A549 (cell line): ENCODE measurements at regions not wholly inside any gene's neighbourhood (a gene's known extent, or its start where the extent isn't known, plus 50 kb on each side); places are given as distances from the start of the nearest gene placed in this dataset.
A peak's percentile ranks its signal among the peaks of the same experiment; 100 is the strongest.
"Not testable (repeated sequence)": the region's sequence is repeated elsewhere in the genome, so short reads cannot be mapped to it uniquely, and the experiment has no call there.

Source experiments
- ATAC-seq, 2 experiments: fragments of 200-7000 bp in 1 of 2; fragments of >200 bp in 1 of 2; cut with Nextera tagmentation in 1 of 2; cut with Tn5 transposase in 1 of 2; 3 replicates each; pipeline versions ENCODE4 v1.8.0 to v1.9.1; 2018 to 2020; ENCODE audit warnings: mild to moderate bottlenecking in 1 of 2, moderate library complexity in 1 of 2
- CTCF ChIA-PET: fragments of 300-600 bp; sonication (Branson Sonifier 250); formaldehyde crosslinking; extraction: SDS; loops from one replicate; lab custom pipeline; 2021; ENCODE audit warnings: antibody characterized with exemption, inconsistent platforms; lab: Yijun Ruan, JAX
- POLR2A ChIA-PET: fragments of 350-600 bp; formaldehyde crosslinking; extraction: SDS; loops from one replicate; lab custom pipeline; 2021; ENCODE audit warnings: antibody characterized with exemption, inconsistent platforms; lab: Yijun Ruan, JAX
- DNase-seq, 2 experiments: peaks; one replicate each; pipeline versions ENCODE4 v3.0.0 to v3.0.0-alpha.2; 2011 to 2016; ENCODE audit warnings: low read depth in 1 of 2, low spot score in 1 of 2
- FAIRE-seq: peaks from 2 replicates; lab custom pipeline; 2011; peaks lifted over from hg19 to GRCh38; lab: Jason Lieb, UNC
- H3K27ac ChIP-seq, 2 experiments: fragments of >200 bp; sonication (Bioruptor Twin); formaldehyde crosslinking; 3 replicates each; pipeline ENCODE4 v1.5.1; 2016 to 2017
- H3K4me1 ChIP-seq: fragments of >200 bp; sonication (Bioruptor Twin); formaldehyde crosslinking; 3 replicates; pipeline ENCODE4 v1.6.1; 2016
- H3K4me2 ChIP-seq: fragments of >200 bp; sonication (Bioruptor Twin); formaldehyde crosslinking; 3 replicates; pipeline ENCODE4 v1.6.1; 2016
- H3K4me3 ChIP-seq: fragments of >200 bp; sonication (Bioruptor Twin); formaldehyde crosslinking; 3 replicates; pipeline ENCODE4 v1.5.1; 2016
- H3K9me3 ChIP-seq: fragments of >200 bp; sonication (Bioruptor Twin); formaldehyde crosslinking; 3 replicates; pipeline ENCODE4 v1.6.1; 2016
- CBX2 ChIP-seq: fragments of 200-600 bp; sonication (generic); IDR thresholded peaks from 2 replicates; pipeline ENCODE4 v1.6.1; 2016; ENCODE audit warnings: low read depth, mild to moderate bottlenecking, borderline replicate concordance
- CEBPB ChIP-seq, 2 experiments: fragments of >200 bp in 1 of 2; sonication (Bioruptor Twin) in 1 of 2; formaldehyde crosslinking in 1 of 2; IDR thresholded peaks; 2 replicates each; pipeline ENCODE4 v1.6.1; 2012 to 2016
- CTCF ChIP-seq: fragments of >200 bp; sonication (Bioruptor Twin); formaldehyde crosslinking; IDR thresholded peaks from 3 replicates; pipeline ENCODE4 v1.5.1; 2016
- HOXB13 ChIP-seq: fragments of 250-450 bp; sonication (Bioruptor Pico); IDR thresholded peaks from 2 replicates; pipeline ENCODE4 v1.5.0; 2020; ENCODE audit warnings: low read depth, mild to moderate bottlenecking, moderate library complexity
- HOXB5 ChIP-seq: fragments of 250-450 bp; sonication (Bioruptor Pico); IDR thresholded peaks from 2 replicates; pipeline ENCODE4 v1.5.0; 2020; ENCODE audit warnings: mild to moderate bottlenecking, moderate library complexity
- MYC ChIP-seq: IDR thresholded peaks from 2 replicates; pipeline ENCODE4 v1.6.1; 2012; ENCODE audit warnings: mild to moderate bottlenecking, inconsistent platforms, low read length, improper control_type of control experiment, borderline replicate concordance
- POLR2A ChIP-seq: IDR thresholded peaks from 2 replicates; pipeline ENCODE4 v1.6.1; 2012; ENCODE audit warnings: mild to moderate bottlenecking, low read length
- RAD21 ChIP-seq, 2 experiments: fragments of >200 bp in 1 of 2; sonication (Bioruptor Twin) in 1 of 2; formaldehyde crosslinking in 1 of 2; IDR thresholded peaks in 1 of 2; conservative IDR thresholded peaks in 1 of 2; 2 replicates in 1 of 2; 3 replicates in 1 of 2; pipeline ENCODE4 v1.6.1; 2012 to 2018; ENCODE audit warnings: inconsistent platforms in 1 of 2
- RNF2 ChIP-seq: fragments of 200-600 bp; sonication (generic); IDR thresholded peaks from 2 replicates; pipeline ENCODE4 v1.6.1; 2016; ENCODE audit warnings: low read depth, mild to moderate bottlenecking, antibody characterized with exemption, moderate library complexity, borderline replicate concordance
- SMC3 ChIP-seq: fragments of >200 bp; sonication (Bioruptor Twin); formaldehyde crosslinking; IDR thresholded peaks from 3 replicates; pipeline ENCODE4 v1.6.1; 2018; ENCODE audit warnings: inconsistent platforms
- SREBF2 ChIP-seq: fragments of 450-650 bp; IDR thresholded peaks from 2 replicates; pipeline ENCODE4 v1.6.1; 2014; ENCODE audit warnings: mild to moderate bottlenecking, moderate library complexity
- TP53 ChIP-seq: fragments of 250-450 bp; sonication (Bioruptor Pico); IDR thresholded peaks from 2 replicates; pipeline ENCODE4 v1.5.0; 2021; ENCODE audit warnings: mild to moderate bottlenecking, moderate library complexity
- ZFP36 ChIP-seq: fragments of 450-650 bp; IDR thresholded peaks from 2 replicates; pipeline ENCODE4 v1.6.1; 2014; ENCODE audit warnings: borderline replicate concordance; ENCODE audit not compliant: partially characterized antibody
- ZSCAN20 ChIP-seq: fragments of 250-450 bp; sonication (Bioruptor Pico); IDR thresholded peaks from 2 replicates; pipeline ENCODE4 v1.8.0; 2022; ENCODE audit warnings: mild to moderate bottlenecking, moderate library complexity
- WGBS: methylation state at CpG from one replicate; pipeline ENCODE4 v1.1.6; 2017; ENCODE audit errors: missing lambda C conversion rate; 5-methylcytosine and 5-hydroxymethylcytosine counted together

GRCh38 chr16:85243308-85243707 is 131.0 kb upstream of the CIBAR2 start:
- 81% methylated on average over 12 of the region's 12 CpGs for WGBS
- Histone ChIP-seq H3K27ac (no peak overlapping the region), H3K4me3 (no peak overlapping the region), H3K4me2 (no peak overlapping the region), H3K4me1 (no peaks in the 10 kb centered on the region), H3K9me3 (no peaks in the 10 kb centered on the region)
- ChIA-PET CTCF (interaction anchor here (1.0 to 13.2 kb wide), 4 partner anchors 12 to 128 kb away, joined by 3 to 155 read pairs (median 9); no protein-coding TSS in a partner anchor), POLR2A (no interaction called here)
- no peak for ATAC-seq
- no peak for TF ChIP-seq SREBF2
- TF ChIP-seq RAD21 (conservative IDR thresholded peaks at IDR 0.05 in 1 of 2, IDR thresholded peaks at IDR 0.05 in 1 of 2) = no peak
- TF ChIP-seq ZFP36 = no peak
- no peak for TF ChIP-seq HOXB5
- TF ChIP-seq HOXB13 = no peak
- no peak for TF ChIP-seq CEBPB (IDR thresholded peaks at IDR 0.05)
- no peak for TF ChIP-seq POLR2A
- TF ChIP-seq CTCF = no peak
- DNase-seq = no peak
- FAIRE-seq = no peak

- H3K4me3 ChIP-seq, H3K9me3 ChIP-seq, H3K4me2 ChIP-seq, FAIRE-seq, DNase-seq, POLR2A ChIA-PET, ATAC-seq, H3K4me1 ChIP-seq, H3K27ac ChIP-seq: not testable (repeated sequence)
- CTCF ChIA-PET = interaction anchor here (1.0 to 13.2 kb wide), 23 partner anchors 8 to 258 kb away, joined by 3 to 155 read pairs (median 5); no protein-coding TSS in a partner anchor
- WGBS = 82% methylated on average over 8 of the region's 8 CpGs
Observed at GRCh38 chr16:85244452-85244851, 132.2 kb upstream of the CIBAR2 start.

- Histone ChIP-seq H3K4me3 (no peak overlapping the region), H3K4me2 (peak overlapping the region; percentile 39), H3K9me3 (no peaks in the 10 kb centered on the region), H3K27ac (no peak overlapping the region), H3K4me1 (no peaks in the 10 kb centered on the region)
- TF ChIP-seq CEBPB (IDR thresholded peaks at IDR 0.05) = no peak
- TF ChIP-seq RAD21 (conservative IDR thresholded peaks at IDR 0.05 in 1 of 2, IDR thresholded peaks at IDR 0.05 in 1 of 2) = peak; percentile 59 to 67
- TF ChIP-seq CTCF = peak; percentile 73
- peak; percentile 60 for TF ChIP-seq SMC3
- 21% methylated on average over 21 of the region's 24 CpGs for WGBS
- DNase-seq (peak; percentile 69), FAIRE-seq (no peak), ATAC-seq (peak; percentile 72 to 89)
- ChIA-PET CTCF (interaction anchor here (0.6 to 13.2 kb wide), 48 partner anchors 8 to 746 kb away, joined by 3 to 155 read pairs (median 4); partner anchors contain the start of gene CIBAR2), POLR2A (no interaction called here)
Observed at GRCh38 chr16:85245307-85246172, 133.3 kb upstream of the CIBAR2 start.

GRCh38 chr16:85246473-85246872 is 134.2 kb upstream of the CIBAR2 start:
- CTCF ChIA-PET = interaction anchor here (0.6 to 13.2 kb wide), 14 partner anchors 9 to 745 kb away, joined by 3 to 155 read pairs (median 6); no protein-coding TSS in a partner anchor
- POLR2A ChIA-PET = interaction anchor here (0.6 kb wide), 1 partner anchor 428 kb away, joined by 3 read pairs; no protein-coding TSS in a partner anchor
- H3K9me3 ChIP-seq = no peaks in the 10 kb centered on the region
- no peak overlapping the region for H3K4me2 ChIP-seq
- no peak for TF ChIP-seq CEBPB (IDR thresholded peaks at IDR 0.05)
- no peak for TF ChIP-seq CBX2
- no peak for TF ChIP-seq TP53 (CRISPR knock-in tag)
- TF ChIP-seq SMC3 = no peak
- no peak for TF ChIP-seq RNF2
- no peak for TF ChIP-seq MYC
- no peak for TF ChIP-seq ZSCAN20 (CRISPR knock-in tag)
- no peak for TF ChIP-seq ZFP36
- no peaks in the 10 kb centered on the region for H3K4me1 ChIP-seq
- H3K27ac ChIP-seq = no peak overlapping the region
- no peak overlapping the region for H3K4me3 ChIP-seq
- no peak for DNase-seq
- ATAC-seq = no peak
- no peak for FAIRE-seq
- 22% methylated on average over 1 of the region's 8 CpGs for WGBS
